Mesenchymal stem cell (in vitro differentiated cells and primary cell): ENCODE measurements at regions not wholly inside any gene's neighbourhood (a gene's known extent, or its start where the extent isn't known, plus 50 kb on each side); places are given as distances from the start of the nearest gene placed in this dataset.

Source experiments
- DNase-seq: peaks from one replicate; pipeline ENCODE4 v3.0.0-alpha.2; 2013
- H2AFZ ChIP-seq: one replicate; pipeline ENCODE4 v1.6.1; 2013; ENCODE audit warnings: low read depth, mild to moderate bottlenecking, control low read depth, inconsistent platforms, low read length, moderate library complexity
- H2AK5ac ChIP-seq: 2 replicates; pipeline ENCODE4 v1.6.1; 2013; ENCODE audit warnings: low read length, moderate library complexity, mild to moderate bottlenecking, inconsistent platforms; ENCODE audit not compliant: severe bottlenecking
- H2BK120ac ChIP-seq: one replicate; pipeline ENCODE4 v1.6.1; 2013; ENCODE audit warnings: low read depth, mild to moderate bottlenecking, inconsistent platforms, low read length, moderate library complexity
- H2BK12ac ChIP-seq, 2 experiments: one replicate each; pipeline ENCODE4 v1.6.1; 2013; ENCODE audit warnings: inconsistent platforms in 2 of 2, low read length in 2 of 2, mild to moderate bottlenecking in 2 of 2, moderate library complexity in 2 of 2, control low read depth in 1 of 2
- H2BK15ac ChIP-seq: one replicate; pipeline ENCODE4 v1.6.1; 2013; ENCODE audit warnings: mild to moderate bottlenecking, low read depth, inconsistent platforms; ENCODE audit not compliant: poor library complexity, severe bottlenecking
- H2BK5ac ChIP-seq: 2 replicates; pipeline ENCODE4 v1.6.1; 2013; ENCODE audit warnings: low read depth, mild to moderate bottlenecking, low read length, control low read depth, inconsistent platforms; ENCODE audit not compliant: poor library complexity, severe bottlenecking
- H3K14ac ChIP-seq, 2 experiments: one replicate each; pipeline ENCODE4 v1.6.1; 2013; ENCODE audit warnings: inconsistent platforms in 2 of 2, low read length in 2 of 2, control low read depth in 1 of 2, mild to moderate bottlenecking in 1 of 2, moderate library complexity in 1 of 2
- H3K18ac ChIP-seq, 2 experiments: one replicate each; pipeline ENCODE4 v1.6.1; 2013; ENCODE audit warnings: inconsistent platforms in 2 of 2, low read length in 2 of 2, control low read depth in 1 of 2, low read depth in 1 of 2, mild to moderate bottlenecking in 1 of 2
- H3K23ac ChIP-seq, 2 experiments: one replicate each; pipeline ENCODE4 v1.6.1; 2013; ENCODE audit warnings: inconsistent platforms in 2 of 2, low read length in 2 of 2, mild to moderate bottlenecking in 2 of 2, moderate library complexity in 2 of 2, control low read depth in 1 of 2
- H3K27ac ChIP-seq: 2 replicates; pipeline ENCODE4 v1.5.1; 2013; ENCODE audit warnings: mild to moderate bottlenecking, moderate library complexity, low read length, control low read depth, inconsistent platforms; ENCODE audit not compliant: poor library complexity, severe bottlenecking
- H3K27me3 ChIP-seq, 2 experiments: 2 replicates each; pipeline versions ENCODE4 v1.6.1 to v1.7.0; 2013; ENCODE audit warnings: low read length in 2 of 2, mild to moderate bottlenecking in 2 of 2, moderate library complexity in 2 of 2, control low read depth in 1 of 2, inconsistent platforms in 1 of 2; ENCODE audit not compliant: control insufficient read depth in 1 of 2, insufficient read depth in 1 of 2
- H3K36me3 ChIP-seq, 2 experiments: 2 replicates each; pipeline versions ENCODE4 v1.6.1 to v1.7.0; 2013; ENCODE audit warnings: low read length in 2 of 2, control low read depth in 1 of 2, inconsistent platforms in 1 of 2, low read depth in 1 of 2, mild to moderate bottlenecking in 1 of 2; ENCODE audit not compliant: insufficient read depth in 2 of 2, control insufficient read depth in 1 of 2
- H3K4ac ChIP-seq, 2 experiments: one replicate each; pipeline ENCODE4 v1.6.1; 2013; ENCODE audit warnings: inconsistent platforms in 2 of 2, low read length in 2 of 2, mild to moderate bottlenecking in 2 of 2, moderate library complexity in 2 of 2, control low read depth in 1 of 2, low read depth in 1 of 2
- H3K4me1 ChIP-seq: 2 replicates; pipeline ENCODE4 v1.6.1; 2013; ENCODE audit warnings: low read depth, low read length, control low read depth; ENCODE audit not compliant: control insufficient read depth, insufficient read depth
- H3K4me2 ChIP-seq: 2 replicates; pipeline ENCODE4 v1.6.1; 2013; ENCODE audit warnings: low read length, mild to moderate bottlenecking, inconsistent platforms; ENCODE audit not compliant: poor library complexity, severe bottlenecking
- H3K4me3 ChIP-seq, 2 experiments: 2 replicates each; pipeline versions ENCODE4 v1.5.1 to v1.7.0; 2013; ENCODE audit warnings: low read length in 2 of 2, mild to moderate bottlenecking in 2 of 2, control low read depth in 1 of 2, low read depth in 1 of 2; ENCODE audit not compliant: insufficient read depth in 1 of 2
- H3K79me1 ChIP-seq: replicated peaks from 2 replicates; pipeline ENCODE4 v1.6.1; 2013; ENCODE audit warnings: mild to moderate bottlenecking, control low read depth, low read length, inconsistent platforms; ENCODE audit not compliant: poor library complexity, severe bottlenecking
- H3K9ac ChIP-seq: 2 replicates; pipeline ENCODE4 v1.7.0; 2013; ENCODE audit warnings: mild to moderate bottlenecking, low read length, moderate library complexity
- H3K9me3 ChIP-seq: 2 replicates; pipeline ENCODE4 v1.7.0; 2013; ENCODE audit warnings: mild to moderate bottlenecking, low read length; ENCODE audit not compliant: control insufficient read depth
- H4K8ac ChIP-seq: one replicate; pipeline ENCODE4 v1.6.1; 2013; ENCODE audit warnings: inconsistent platforms, mild to moderate bottlenecking, low read length, moderate library complexity
- H4K91ac ChIP-seq: one replicate; pipeline ENCODE4 v1.6.1; 2013; ENCODE audit warnings: mild to moderate bottlenecking, low read length, inconsistent platforms
- WGBS: methylation state at CpG from one replicate; pipeline ENCODE4 v1.1.7; 2013; ENCODE audit warnings: mixed read lengths; 5-methylcytosine and 5-hydroxymethylcytosine counted together

DNA sequence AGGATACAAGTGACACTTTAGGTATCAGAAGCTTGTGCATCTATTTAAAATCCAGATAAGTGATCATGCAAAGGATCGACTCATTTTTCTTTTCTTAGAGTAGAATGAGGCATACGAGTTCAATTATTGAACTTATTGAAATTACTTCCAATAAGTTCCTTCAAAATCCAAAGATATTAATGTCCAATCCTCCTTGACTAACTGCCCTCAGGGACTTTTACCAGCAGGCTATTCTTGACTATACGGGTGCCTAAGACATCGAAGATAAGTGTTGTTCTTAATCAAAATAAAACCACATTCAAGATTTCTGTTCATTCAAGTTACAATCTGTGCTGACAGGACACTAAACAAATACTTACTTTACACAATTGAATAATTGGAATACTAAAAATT is 74.5 kb upstream of the SP4 start:
- Histone ChIP-seq H3K27ac (no peak overlapping the region), H2BK15ac (no peak overlapping the region), H2BK5ac (no peak overlapping the region), H2AFZ (no peak overlapping the region), H3K14ac (no peak overlapping the region), H3K23ac (no peak overlapping the region), H3K9ac (no peak overlapping the region), H2AK5ac (no peak overlapping the region), H3K4me3 (no peak overlapping the region), H4K8ac (no peak overlapping the region), H2BK12ac (no peak overlapping the region), H3K27me3 (no peaks in the 10 kb centered on the region), H3K4me1 (no peaks in the 10 kb centered on the region), H2BK120ac (no peak overlapping the region), H3K4ac (no peak overlapping the region), H3K4me2 (no peak overlapping the region), H3K36me3 (no peaks in the 10 kb centered on the region), H4K91ac (no peak overlapping the region), H3K9me3 (no peaks in the 10 kb centered on the region), H3K79me1 (no peaks in the 10 kb centered on the region), H3K18ac (no peak overlapping the region)
- no peak for DNase-seq
- WGBS = 96% methylated on average over 4 of the region's 4 CpGs

DNA sequence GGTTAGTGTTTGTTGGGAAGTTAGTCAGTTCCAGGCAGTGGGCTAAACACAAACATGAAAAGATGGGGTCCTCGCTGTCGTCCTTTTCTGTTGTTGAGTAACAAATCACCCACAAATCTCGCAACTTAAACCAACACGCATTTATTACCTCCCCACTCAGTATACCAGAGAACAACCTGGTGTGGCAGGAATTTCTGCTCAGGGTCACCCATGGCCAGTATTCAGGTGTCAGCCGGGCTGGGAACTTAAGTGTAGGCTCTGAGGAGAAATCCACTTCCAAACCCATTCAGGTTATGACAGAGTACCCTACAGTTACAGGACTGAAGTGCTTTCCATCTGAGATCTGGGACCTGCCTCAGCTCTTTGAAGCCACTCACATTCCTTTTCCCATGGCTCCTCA is 73.6 kb upstream of the SP4 start:
- 91% methylated on average over 5 of the region's 5 CpGs for WGBS
- H3K36me3 ChIP-seq = no peaks in the 10 kb centered on the region

DNA sequence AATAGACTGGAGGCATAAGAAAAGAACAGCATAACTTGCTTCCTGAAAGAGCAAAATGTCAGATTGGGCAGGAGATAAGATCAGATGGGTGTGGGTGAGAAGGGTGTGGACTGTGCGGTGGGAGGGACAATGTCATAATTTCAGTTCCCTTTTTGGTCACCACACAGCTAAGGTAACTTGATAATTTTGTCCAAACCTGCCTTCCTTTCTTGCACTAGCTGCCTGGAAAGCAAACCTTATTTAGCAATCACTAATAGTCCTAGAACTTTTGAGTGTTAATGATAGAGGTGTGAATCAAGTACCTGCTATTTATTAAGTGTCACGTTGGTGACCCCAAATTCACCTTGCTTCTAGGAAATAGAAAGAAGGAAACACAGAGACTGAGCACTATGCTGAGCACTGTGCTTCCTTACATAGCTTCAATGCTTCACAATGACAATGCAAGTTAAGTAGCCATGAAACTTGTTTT is 72.4 kb upstream of the SP4 start:
- no peak overlapping the region for H3K18ac ChIP-seq

More for the DNA sequence above, 73.6 kb upstream of the SP4 start:
- H2BK5ac ChIP-seq = no peak overlapping the region
- H3K14ac ChIP-seq = no peak overlapping the region
- H4K8ac ChIP-seq = no peak overlapping the region
- H3K9ac ChIP-seq = no peak overlapping the region
- H3K4ac ChIP-seq = no peak overlapping the region
- H3K4me2 ChIP-seq = no peak overlapping the region
- no peak overlapping the region for H3K4me3 ChIP-seq
- H2AFZ ChIP-seq = no peak overlapping the region
- H3K4me1 ChIP-seq = no peaks in the 10 kb centered on the region
- no peak overlapping the region for H2BK120ac ChIP-seq
- H3K23ac ChIP-seq = no peak overlapping the region
- H3K18ac ChIP-seq = no peak overlapping the region
- no peaks in the 10 kb centered on the region for H3K79me1 ChIP-seq
- no peak overlapping the region for H2AK5ac ChIP-seq
- no peak overlapping the region for H3K27ac ChIP-seq
- no peaks in the 10 kb centered on the region for H3K9me3 ChIP-seq
- H4K91ac ChIP-seq = no peak overlapping the region
- no peaks in the 10 kb centered on the region for H3K27me3 ChIP-seq
- DNase-seq = no peak
- H2BK12ac ChIP-seq = no peak overlapping the region
- H2BK15ac ChIP-seq = no peak overlapping the region

DNA sequence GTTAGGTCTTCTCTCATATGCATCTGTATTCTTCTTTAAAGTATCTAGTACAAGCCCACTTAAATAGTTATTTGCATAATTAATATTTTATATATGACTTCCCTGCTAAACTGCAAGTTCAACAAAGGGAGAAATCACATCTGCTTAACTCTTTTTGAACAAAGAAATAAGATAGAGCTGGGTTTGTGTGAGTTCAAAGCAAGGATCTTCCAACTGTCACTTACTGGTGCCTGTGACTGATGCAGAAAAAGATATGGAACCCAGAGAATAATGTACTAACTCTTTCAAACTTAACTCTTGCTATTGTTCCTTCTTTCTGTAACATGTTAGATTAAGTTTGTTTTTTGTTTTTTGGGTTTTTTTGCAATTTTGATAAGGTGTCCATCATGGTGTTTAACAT is 71.3 kb upstream of the SP4 start:
- Histone ChIP-seq H3K27ac (no peak overlapping the region), H3K14ac (no peak overlapping the region), H2BK12ac (no peak overlapping the region)

More for the DNA sequence above, 72.4 kb upstream of the SP4 start:
- H3K36me3 ChIP-seq = no peaks in the 10 kb centered on the region
- WGBS = 80% methylated on average over 1 of the region's 2 CpGs
- H2BK120ac ChIP-seq = no peak overlapping the region
- no peaks in the 10 kb centered on the region for H3K9me3 ChIP-seq
- no peaks in the 10 kb centered on the region for H3K79me1 ChIP-seq
- no peak overlapping the region for H2AFZ ChIP-seq
- H2AK5ac ChIP-seq = no peak overlapping the region
- no peak overlapping the region for H2BK15ac ChIP-seq
- H4K8ac ChIP-seq = no peak overlapping the region
- no peak overlapping the region for H4K91ac ChIP-seq
- no peak overlapping the region for H3K23ac ChIP-seq
- no peak overlapping the region for H3K4me2 ChIP-seq
- no peak overlapping the region for H3K4ac ChIP-seq
- no peak overlapping the region for H3K14ac ChIP-seq
- no peak overlapping the region for H3K4me3 ChIP-seq
- H3K27ac ChIP-seq = no peak overlapping the region
- H3K4me1 ChIP-seq = no peaks in the 10 kb centered on the region
- DNase-seq = no peak
- H2BK12ac ChIP-seq = no peak overlapping the region
- H2BK5ac ChIP-seq = no peak overlapping the region
- H3K27me3 ChIP-seq = no peaks in the 10 kb centered on the region
- no peak overlapping the region for H3K9ac ChIP-seq

More for the DNA sequence above, 71.3 kb upstream of the SP4 start:
- no peak overlapping the region for H3K9ac ChIP-seq
- no peak overlapping the region for H3K18ac ChIP-seq
- no peaks in the 10 kb centered on the region for H3K4me1 ChIP-seq
- H3K79me1 ChIP-seq = no peaks in the 10 kb centered on the region
- no peaks in the 10 kb centered on the region for H3K9me3 ChIP-seq
- H2BK15ac ChIP-seq = no peak overlapping the region
- no peaks in the 10 kb centered on the region for H3K27me3 ChIP-seq
- DNase-seq = no peak
- no peak overlapping the region for H3K23ac ChIP-seq
- H2AFZ ChIP-seq = no peak overlapping the region
- H3K4me2 ChIP-seq = no peak overlapping the region
- no peak overlapping the region for H4K91ac ChIP-seq
- H2BK120ac ChIP-seq = no peak overlapping the region
- no peak overlapping the region for H2BK5ac ChIP-seq
- H3K36me3 ChIP-seq = no peaks in the 10 kb centered on the region
- no peak overlapping the region for H3K4ac ChIP-seq
- no peak overlapping the region for H4K8ac ChIP-seq
- H3K4me3 ChIP-seq = no peak overlapping the region
- H2AK5ac ChIP-seq = no peak overlapping the region
